Transverse colon (tissue), 4 donors: ENCODE measurements at regions not wholly inside any gene's neighbourhood (a gene's known extent, or its start where the extent isn't known, plus 50 kb on each side); places are given as distances from the start of the nearest gene placed in this dataset.

Experiments used
- DNase-seq: peaks from one replicate; pipeline ENCODE4 v3.0.0-alpha.2; 2019
- H3K27ac ChIP-seq, 4 donors: fragments of 200-600 bp; sonication (generic); 2 replicates each; pipeline ENCODE4 v1.5.1; 2016 to 2018; ENCODE audit warnings: inconsistent platforms in 4 of 4
- H3K27me3 ChIP-seq: fragments of 200-600 bp; sonication (generic); 2 replicates; pipeline ENCODE4 v1.5.1; 2017; ENCODE audit warnings: inconsistent platforms
- H3K36me3 ChIP-seq, 4 donors: fragments of 200-600 bp; sonication (generic); 2 replicates each; pipeline ENCODE4 v1.5.1; 2017 to 2019; ENCODE audit warnings: inconsistent platforms in 4 of 4
- H3K4me1 ChIP-seq, 4 donors: fragments of 200-600 bp; sonication (generic); 2 replicates each; pipeline ENCODE4 v1.5.1; 2017 to 2020; ENCODE audit warnings: inconsistent platforms in 4 of 4
- H3K4me3 ChIP-seq, 4 donors: fragments of 200-600 bp; sonication (generic); 1 replicate in 1 of 4; 2 replicates in 3 of 4; pipeline versions ENCODE4 v1.5.1 to v1.6.1; 2017 to 2019; ENCODE audit warnings: inconsistent platforms in 4 of 4
- H3K9me3 ChIP-seq, 2 donors: fragments of 200-600 bp; sonication (generic); 2 replicates each; pipeline ENCODE4 v1.5.1; 2017 to 2019; ENCODE audit warnings: inconsistent platforms in 2 of 2
- EP300 ChIP-seq: sonication (generic); formaldehyde crosslinking; IDR thresholded peaks from one replicate; pipeline ENCODE4 v1.6.1; 2017; ENCODE audit warnings: antibody characterized with exemption, low read depth
- POLR2A ChIP-seq: fragments of 450-650 bp; IDR thresholded peaks from one replicate; pipeline ENCODE4 v1.6.1; 2016; ENCODE audit warnings: antibody characterized with exemption, mild to moderate bottlenecking, moderate library complexity
- POLR2AphosphoS5 ChIP-seq, 3 donors: sonication (generic); formaldehyde crosslinking; IDR thresholded peaks; one replicate each; pipeline ENCODE4 v1.6.1; 2016; ENCODE audit warnings: antibody characterized with exemption in 3 of 3
- WGBS, 2 donors: methylation state at CpG; one replicate each; pipeline ENCODE4 v1.1.5; 2018; ENCODE audit warnings: low coverage in 1 of 2; 5-methylcytosine and 5-hydroxymethylcytosine counted together
- in situ Hi-C, 4 donors: fragments of 200-750 bp; cut with MboI; loops; one replicate each; pipeline versions ENCODE4 v1.15.0 to v1.15.1; 2017; ENCODE audit warnings: low sequenced_read_pairs in 3 of 4, low pct_ligation_motif_present in 1 of 4, low pct_unique_long_range_greater_than_20kb in 1 of 4
- intact Hi-C: fragments of 100-400 bp; cut with DNase I; formaldehyde crosslinking; loops from one replicate; pipeline ENCODE4 v1.15.1; 2023; ENCODE audit warnings: low total_unique reads
- TF ChIP-seq, protein P1 (sequence below), 5 experiments: fragments of 200-600 bp in 3 of 5; fragments of 450-650 bp in 2 of 5; sonication (generic) in 3 of 5; IDR thresholded peaks; 1 replicate in 2 of 5; 2 replicates in 3 of 5; pipeline ENCODE4 v1.5.1; 2016 to 2017; ENCODE audit warnings: antibody characterized with exemption in 5 of 5, inconsistent platforms in 3 of 5, mild to moderate bottlenecking in 2 of 5, moderate library complexity in 1 of 5

DNA sequence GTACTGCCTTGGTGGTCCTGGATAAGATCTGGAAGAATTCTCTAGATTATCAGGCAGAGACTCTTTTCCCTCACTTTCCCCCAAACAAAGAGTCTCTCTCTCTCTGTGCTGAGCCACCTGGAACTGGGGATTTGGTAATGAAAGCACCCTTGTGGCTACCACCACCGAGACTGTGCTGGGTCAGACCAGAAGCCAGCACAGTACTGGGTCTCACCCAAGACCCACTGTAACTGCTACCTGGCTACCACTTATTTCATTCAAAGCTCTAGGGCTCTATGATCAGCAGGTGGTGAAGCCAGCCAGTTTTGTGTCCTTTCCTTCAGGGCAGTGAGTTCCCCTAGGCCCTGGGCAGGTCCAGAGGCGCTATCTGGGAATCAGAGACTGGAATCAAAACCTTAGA is 269.6 kb upstream of the CWC22 start:
- no peaks in the 10 kb centered on the region for H3K36me3 ChIP-seq
- WGBS, 2 donors = 72% methylated on average over 2 of the region's 2 CpGs; no CpG with 5 or more reads in 1 of the 2 donors
- no peaks in the 10 kb centered on the region for H3K27me3 ChIP-seq
- H3K27ac ChIP-seq = no peak overlapping the region
- no peak for DNase-seq
- H3K4me1 ChIP-seq = no peaks in the 10 kb centered on the region
- in situ Hi-C loops (no loop called here), intact Hi-C loops (no loop called here)
- no peak overlapping the region for H3K4me3 ChIP-seq
- H3K9me3 ChIP-seq = no peaks in the 10 kb centered on the region
- TF ChIP-seq POLR2A (no peak), EP300 (no peak), POLR2AphosphoS5 (IDR thresholded peaks at IDR 0.05) (no peak)
- TF ChIP-seq, protein P1, sequence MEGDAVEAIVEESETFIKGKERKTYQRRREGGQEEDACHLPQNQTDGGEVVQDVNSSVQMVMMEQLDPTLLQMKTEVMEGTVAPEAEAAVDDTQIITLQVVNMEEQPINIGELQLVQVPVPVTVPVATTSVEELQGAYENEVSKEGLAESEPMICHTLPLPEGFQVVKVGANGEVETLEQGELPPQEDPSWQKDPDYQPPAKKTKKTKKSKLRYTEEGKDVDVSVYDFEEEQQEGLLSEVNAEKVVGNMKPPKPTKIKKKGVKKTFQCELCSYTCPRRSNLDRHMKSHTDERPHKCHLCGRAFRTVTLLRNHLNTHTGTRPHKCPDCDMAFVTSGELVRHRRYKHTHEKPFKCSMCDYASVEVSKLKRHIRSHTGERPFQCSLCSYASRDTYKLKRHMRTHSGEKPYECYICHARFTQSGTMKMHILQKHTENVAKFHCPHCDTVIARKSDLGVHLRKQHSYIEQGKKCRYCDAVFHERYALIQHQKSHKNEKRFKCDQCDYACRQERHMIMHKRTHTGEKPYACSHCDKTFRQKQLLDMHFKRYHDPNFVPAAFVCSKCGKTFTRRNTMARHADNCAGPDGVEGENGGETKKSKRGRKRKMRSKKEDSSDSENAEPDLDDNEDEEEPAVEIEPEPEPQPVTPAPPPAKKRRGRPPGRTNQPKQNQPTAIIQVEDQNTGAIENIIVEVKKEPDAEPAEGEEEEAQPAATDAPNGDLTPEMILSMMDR (IDR thresholded peaks at IDR 0.05) = no peak

DNA sequence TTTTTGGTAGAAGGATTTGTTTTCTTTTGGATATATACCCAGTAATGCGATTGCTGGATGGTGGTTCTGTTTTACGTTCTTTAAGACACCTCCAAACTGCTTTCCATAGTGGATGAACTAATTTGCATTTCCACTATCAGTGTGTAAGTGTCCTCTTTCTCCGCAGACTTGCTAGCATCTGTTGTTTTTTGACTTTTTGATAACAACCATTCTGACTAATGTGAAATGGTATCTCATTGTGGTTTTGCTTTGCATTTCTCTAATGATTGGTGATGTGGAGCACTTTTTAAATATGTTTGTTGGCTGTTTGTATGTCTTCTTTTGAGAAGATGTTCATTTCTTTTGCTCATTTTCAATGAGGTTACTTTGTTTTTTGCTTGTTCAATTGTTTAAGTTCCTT is 260.9 kb upstream of the CWC22 start:
- in situ Hi-C loops = no loop called here
- H3K27ac ChIP-seq = no peak overlapping the region
- no peaks in the 10 kb centered on the region for H3K9me3 ChIP-seq
- H3K27me3 ChIP-seq = peaks cover 5% of the 10 kb centered on the region
- intact Hi-C loops = no loop called here
- no peaks in the 10 kb centered on the region for H3K4me1 ChIP-seq
- H3K36me3 ChIP-seq = no peaks in the 10 kb centered on the region
- no peak for DNase-seq
- TF ChIP-seq EP300 (no peak), POLR2AphosphoS5 (IDR thresholded peaks at IDR 0.05) (no peak), POLR2A (no peak)
- TF ChIP-seq, protein P1 (IDR thresholded peaks at IDR 0.05) = no peak
- 82 to 90% methylated on average over 3 of the region's 3 CpGs for WGBS, 2 donors
- H3K4me3 ChIP-seq = no peak overlapping the region

DNA sequence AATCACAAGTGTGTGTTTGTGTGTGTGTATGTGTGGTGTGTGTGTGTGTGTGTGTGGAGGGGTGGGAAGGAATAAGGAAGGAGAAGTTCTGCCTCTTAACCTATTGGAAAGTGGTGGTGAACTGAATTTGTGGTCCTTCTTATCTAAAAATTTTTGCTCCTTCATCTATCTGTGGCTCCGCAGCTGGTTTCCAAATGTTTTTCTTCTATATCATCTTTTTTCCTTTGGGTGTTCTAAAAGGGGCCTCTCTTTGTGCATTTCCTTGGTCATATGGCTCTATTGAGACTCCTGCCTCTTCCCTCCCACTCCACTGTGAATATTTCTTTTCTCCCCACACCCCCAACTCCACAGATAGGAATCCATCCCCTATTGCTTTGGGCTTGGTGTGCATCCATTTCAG is 254.9 kb upstream of the CWC22 start:
- H3K27me3 ChIP-seq = peaks cover 12% of the 10 kb centered on the region
- TF ChIP-seq, protein P1 (IDR thresholded peaks at IDR 0.05) = no peak
- TF ChIP-seq POLR2AphosphoS5 (IDR thresholded peaks at IDR 0.05) (no peak), EP300 (no peak), POLR2A (no peak)
- peaks cover 0 to 16% (median 10%) of the 10 kb centered on the region in 4 donors for H3K4me1 ChIP-seq
- intact Hi-C loops (no loop called here), in situ Hi-C loops (no loop called here)
- no peak for DNase-seq
- H3K27ac ChIP-seq = no peak overlapping the region
- H3K36me3 ChIP-seq = no peaks in the 10 kb centered on the region
- WGBS, 2 donors = 67 to 87% methylated on average over 1 of the region's 1 CpG
- H3K9me3 ChIP-seq = no peaks in the 10 kb centered on the region
- H3K4me3 ChIP-seq = no peak overlapping the region

DNA sequence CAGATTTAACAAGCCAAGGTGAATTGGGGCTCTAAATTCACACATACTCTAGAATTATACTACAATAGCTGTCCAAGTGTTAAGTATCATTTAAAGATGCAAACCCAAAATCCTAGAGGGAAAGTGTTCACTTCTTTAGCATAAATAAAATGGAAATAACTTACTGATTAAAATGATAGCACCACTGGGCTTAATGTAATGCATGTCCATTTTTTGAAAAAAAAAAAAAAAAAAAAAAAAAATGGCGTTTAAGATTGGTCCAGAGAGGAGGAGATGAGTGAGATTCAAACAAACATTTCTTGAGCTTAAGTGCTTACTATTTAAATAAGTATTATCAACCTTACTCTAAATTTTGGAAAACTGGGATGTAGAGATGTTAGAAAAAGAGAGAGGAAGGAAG is 251.5 kb upstream of the CWC22 start:
- WGBS, 2 donors = 13 to 24% methylated on average over 1 of the region's 1 CpG
- DNase-seq = no peak
- Histone ChIP-seq H3K9me3 (no peaks in the 10 kb centered on the region), H3K4me3 (no peak overlapping the region), H3K27me3 (peaks cover 26% of the 10 kb centered on the region), H3K36me3 (no peaks in the 10 kb centered on the region), H3K4me1 (peaks cover 0 to 17% (median 10%) of the 10 kb centered on the region in 4 donors), H3K27ac (no peak overlapping the region)
- TF ChIP-seq EP300 (no peak), POLR2A (no peak), POLR2AphosphoS5 (IDR thresholded peaks at IDR 0.05) (no peak)
- TF ChIP-seq, protein P1 (IDR thresholded peaks at IDR 0.05) = no peak
- in situ Hi-C loops = no loop called here
- intact Hi-C loops = no loop called here
